HG03457 (cell line): ENCODE measurements at regions not wholly inside any gene's neighbourhood (a gene's known extent, or its start where the extent isn't known, plus 50 kb on each side); places are given as distances from the start of the nearest gene placed in this dataset.
"Not testable (repeated sequence)": the region's sequence is repeated elsewhere in the genome, so short reads cannot be mapped to it uniquely, and the experiment has no call there.

ENCODE experiments used
- ATAC-seq: cut with Tn5 transposase; IDR thresholded peaks from one replicate; pipeline ENCODE4 v1.9.1; 2021; ENCODE audit warnings: moderate number of reproducible peaks; ENCODE audit not compliant: unreplicated experiment

DNA sequence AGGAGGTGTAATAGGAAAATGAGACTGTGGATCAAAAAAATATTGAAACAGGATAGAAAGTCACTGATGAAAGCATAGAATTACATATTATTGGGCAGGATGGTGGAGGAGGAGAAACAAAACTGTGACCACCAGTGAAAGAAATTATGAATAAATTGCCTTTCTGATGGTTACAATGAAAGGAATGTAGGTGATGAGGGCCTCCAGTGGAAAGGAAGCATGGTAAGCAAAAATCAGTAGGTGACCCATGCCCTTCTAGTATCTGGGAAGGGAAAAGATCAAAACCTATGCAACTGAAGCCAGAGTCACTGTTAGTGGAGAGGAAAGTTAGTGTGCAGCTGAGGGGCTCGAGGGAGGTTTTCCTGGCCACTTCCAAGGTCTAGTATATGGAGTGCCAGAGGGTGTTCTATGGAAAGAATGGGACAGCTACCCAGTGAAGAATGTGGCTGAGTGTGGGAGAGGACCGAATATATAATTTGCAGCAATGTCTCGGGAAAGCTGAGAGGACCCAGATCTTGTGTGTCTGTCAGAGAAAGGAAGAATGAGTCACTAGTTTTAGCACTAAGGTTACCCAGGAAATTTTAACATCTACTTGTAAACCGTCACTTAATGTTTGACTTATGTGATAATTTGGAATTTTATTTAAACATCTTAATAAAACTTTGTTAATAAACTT is 146.2 kb downstream of the NFKBIZ start:
- no peak for ATAC-seq

DNA sequence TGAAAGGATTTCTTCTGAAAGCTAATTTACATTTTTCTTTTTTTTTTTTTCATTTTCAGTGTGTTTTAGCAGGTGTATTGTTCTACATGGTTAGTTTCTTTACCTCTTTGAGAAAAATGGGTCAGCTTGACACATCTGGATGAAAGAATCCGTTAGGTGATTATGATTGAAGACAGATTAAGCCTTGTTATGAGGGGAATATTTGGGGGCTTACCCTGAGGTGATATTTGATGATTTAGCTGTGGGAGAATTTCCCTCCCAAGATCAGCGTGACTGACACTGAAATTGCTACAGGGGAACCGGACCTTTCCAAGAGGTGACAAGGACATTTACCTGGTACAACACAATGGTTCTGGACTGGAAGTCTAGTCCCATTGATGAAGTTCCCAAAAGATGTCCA is 147.5 kb downstream of the NFKBIZ start:
- no peak for ATAC-seq

DNA sequence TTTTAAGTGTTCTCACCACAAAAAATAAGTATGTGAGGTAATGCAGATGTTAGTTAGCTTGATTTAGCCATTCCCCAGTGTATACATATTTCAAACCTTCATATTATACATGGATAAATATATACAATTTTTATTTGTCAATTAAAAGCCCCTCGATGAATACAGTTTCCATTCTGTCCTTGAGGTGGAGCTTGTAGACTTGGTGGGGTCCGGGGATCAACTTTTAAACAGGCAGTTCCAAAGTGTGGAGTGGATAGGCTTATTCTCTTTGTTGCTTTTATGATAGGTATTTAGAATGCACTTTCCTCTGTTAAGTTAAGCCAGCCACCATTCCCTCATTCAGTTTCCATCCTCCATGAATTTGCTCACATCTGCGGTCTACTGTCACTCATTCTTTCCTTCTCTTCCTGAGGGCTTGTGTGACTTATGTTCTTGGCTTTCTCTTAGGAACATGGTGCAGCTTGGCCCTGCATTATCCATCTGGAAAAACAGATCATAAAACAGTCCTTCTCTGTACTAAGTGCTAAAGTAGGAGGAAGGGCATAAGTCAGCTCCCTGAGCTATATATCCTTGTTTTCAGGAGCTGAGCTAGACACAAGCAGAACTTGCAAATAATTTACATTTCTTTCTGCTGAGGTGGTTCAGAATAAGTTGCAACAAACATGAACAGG is 149.1 kb downstream of the NFKBIZ start:
- ATAC-seq, result no peak

DNA sequence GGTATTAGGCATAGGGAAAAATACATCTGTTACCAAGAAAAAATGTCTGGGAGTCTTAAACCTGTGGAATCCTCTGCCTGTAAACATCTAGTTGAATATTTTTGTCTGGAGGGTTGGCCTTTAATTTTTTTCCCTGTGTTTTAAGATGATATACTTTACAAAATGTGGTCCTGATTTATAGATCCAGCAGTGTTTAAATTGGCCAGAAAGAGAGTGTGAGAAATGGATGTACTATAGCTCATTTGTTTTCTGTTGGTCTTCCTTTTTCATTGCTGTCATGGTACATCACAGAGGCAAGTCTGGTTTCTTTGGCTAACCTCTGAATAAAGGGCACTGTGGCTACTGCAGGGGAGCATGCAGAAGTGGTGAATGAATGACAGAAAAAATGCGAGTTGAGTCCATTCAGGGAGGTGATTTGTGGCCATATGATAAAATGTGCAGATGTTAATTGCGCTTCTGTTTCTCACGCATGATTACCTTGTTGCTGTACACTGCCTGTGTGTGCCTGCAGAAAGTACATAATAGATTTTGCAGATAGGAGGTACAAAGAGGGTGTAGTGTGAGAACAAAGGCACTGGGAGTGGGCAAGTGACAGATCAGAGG is 150.0 kb downstream of the NFKBIZ start:
- ATAC-seq, result no peak

DNA sequence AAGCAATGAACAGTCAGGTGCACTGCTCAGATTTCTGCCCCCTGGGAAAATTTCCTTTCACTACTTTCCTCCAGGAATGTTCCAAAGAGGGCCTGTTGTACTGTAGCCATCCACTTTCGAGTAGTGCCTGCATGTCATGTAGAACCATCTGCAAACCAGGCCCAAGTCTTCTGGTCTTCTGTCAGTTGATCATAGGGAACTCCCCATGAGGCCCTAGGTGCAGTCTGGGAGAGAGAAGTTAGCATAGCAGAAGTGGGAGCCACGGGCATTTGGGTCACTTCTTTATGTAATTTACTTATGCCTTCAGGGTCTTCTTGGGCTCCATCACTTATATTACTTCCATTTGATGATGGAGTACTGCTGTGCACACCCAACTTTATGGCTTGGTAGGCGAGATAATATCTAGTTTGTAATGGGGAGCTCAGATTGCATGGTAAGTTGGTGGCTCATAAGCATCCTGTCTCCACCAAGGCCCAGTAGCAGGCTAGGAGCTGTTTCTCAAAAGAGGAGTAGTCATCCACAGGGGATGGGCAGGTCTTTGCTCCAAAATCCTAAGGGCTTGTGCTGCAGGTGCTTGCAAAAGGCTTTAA is 151.4 kb downstream of the NFKBIZ start:
- no peak for ATAC-seq

DNA sequence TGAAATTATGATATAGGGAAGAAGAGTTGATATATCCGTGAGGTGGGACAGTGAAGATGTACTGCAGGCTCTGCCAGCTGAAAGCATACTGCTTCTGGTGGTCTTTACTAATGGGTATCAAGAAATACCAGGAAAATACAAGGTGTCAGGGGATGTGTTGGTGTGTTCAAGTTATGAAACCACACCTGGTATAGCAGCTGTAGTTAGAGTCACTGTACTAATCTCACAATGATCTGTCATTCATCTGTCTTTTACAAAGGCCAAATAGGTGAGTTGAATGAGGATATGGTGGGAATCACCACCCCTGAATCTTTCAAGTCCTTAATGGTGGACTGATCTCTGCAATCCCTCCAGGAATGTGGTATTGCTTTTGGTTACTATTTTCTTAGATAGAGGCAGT is 152.7 kb downstream of the NFKBIZ start:
- no peak for ATAC-seq

DNA sequence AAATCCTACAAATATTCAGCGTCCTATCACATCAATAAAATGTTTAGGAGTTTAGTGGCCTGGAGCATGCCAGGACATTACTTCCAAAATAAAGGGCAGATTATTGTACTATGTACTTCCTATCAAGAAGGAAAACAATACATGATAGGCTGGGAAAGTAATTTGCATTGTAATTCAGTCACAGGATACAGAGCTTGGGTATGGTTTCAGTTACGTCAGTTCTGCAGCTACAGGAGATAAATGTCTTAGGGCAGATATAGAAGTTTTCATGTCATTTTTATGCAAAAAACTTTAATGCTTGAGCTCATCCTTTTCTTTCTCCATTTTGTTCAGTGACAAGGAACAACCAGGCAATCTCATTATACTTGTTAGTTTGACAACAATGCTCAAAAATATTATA is 155.2 kb downstream of the NFKBIZ start:
- ATAC-seq, result no peak

DNA sequence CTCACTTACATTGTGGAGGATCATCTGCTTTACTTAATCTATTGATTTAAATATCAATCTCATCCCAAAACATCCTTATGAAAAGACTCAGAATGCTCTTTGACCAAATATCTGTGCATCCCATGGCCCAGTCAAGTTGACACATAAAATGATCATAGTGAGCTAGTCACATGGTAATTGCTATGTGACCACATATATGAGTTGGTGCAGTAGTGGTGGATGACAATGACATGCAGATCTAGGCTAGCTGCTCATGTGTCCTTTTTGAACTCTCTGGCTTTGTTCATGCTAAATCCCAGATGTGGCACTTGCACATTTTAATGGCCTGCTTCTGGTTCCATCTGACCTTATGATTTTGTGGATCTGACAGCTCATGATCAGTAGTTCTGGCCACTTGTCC is 156.2 kb downstream of the NFKBIZ start:
- no peak for ATAC-seq

DNA sequence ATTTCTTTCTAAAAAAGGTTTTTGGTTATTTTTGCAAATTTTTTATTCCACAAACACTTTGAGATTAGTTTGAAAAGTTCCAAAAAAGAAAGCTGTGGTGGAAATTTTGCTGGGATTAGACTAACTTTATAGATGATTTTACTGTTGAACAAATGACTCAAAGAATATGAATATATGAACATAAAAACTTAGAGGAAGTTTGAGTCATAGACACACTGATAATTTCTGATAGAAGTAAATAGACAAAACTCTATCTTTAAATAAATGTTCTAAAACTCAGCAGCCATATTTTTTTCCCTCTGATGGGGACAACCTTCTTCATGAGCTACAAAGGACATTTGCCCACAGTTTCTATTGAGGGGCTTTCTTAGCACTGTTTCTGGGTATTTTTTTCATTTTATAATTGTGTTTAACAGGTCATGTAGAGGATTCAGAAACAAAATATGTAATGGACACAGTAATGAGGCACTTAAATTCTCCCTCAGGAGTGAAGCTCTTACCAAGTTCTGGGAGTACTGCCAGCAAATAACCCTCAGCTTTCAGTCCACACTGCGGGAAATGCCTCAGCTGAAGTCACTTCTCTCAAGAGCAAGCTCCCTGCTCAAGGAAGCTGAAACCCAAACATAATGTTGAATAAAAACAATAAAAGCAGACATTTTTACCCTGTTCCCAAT is 157.6 kb downstream of the NFKBIZ start:
- no peak for ATAC-seq

DNA sequence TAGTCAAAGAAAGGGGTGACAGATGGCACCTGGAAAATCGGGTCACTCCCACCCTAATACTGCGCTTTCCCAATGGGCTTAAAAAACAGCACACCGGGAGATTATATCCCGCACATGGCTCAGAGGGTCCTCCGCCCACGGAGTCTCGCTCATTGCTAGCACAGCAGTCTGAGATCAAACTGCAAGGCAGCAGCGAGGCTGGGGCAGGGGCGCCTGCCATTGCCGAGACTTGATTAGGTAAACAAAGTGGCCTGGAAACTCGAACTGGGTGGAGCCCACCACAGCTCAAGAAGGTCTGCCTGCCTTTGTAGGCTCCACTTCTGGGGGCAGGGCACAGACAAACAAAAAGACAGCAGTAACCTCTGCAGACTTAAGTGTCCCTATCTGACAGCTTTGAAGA is 159.1 kb downstream of the NFKBIZ start:
- ATAC-seq, result not testable (repeated sequence)

DNA sequence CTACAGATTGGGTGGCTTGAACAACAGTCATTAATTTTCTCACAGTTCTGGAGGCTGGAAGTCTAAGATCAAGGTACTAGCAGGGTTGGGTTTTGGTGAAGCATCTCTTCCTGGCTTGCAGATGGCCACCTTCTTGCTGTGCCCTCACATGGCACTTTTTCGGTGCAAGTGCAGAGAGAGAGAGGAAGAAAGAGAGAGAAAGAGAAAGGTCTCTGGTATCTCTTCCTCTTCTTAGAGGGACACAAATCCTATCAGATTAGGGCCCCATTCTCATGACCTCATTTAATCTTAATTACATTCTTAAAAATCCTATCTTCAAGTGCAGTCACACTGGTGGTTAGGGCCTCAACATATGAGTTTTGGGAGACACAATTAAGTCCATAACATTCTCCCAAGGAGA is 167.1 kb downstream of the NFKBIZ start:
- no peak for ATAC-seq

DNA sequence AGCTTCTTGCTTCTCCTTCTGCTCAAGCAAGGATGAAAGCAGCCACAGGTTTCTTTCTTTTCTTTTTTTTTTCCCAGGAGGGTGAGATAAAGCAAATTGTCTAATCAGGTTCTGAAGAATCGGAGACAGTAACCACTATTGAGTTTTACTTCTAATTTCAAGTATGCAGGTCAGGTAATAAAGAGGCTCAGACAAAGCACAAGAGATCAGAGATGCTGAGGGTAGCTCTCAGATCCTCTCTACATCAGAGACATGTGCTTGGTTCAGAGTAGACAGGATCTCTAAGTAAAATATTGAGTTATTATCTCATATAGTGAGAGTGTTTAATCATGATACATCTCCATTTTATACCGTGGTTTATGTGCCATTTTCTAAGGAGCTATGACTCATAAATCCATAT is 168.5 kb downstream of the NFKBIZ start:
- no peak for ATAC-seq

DNA sequence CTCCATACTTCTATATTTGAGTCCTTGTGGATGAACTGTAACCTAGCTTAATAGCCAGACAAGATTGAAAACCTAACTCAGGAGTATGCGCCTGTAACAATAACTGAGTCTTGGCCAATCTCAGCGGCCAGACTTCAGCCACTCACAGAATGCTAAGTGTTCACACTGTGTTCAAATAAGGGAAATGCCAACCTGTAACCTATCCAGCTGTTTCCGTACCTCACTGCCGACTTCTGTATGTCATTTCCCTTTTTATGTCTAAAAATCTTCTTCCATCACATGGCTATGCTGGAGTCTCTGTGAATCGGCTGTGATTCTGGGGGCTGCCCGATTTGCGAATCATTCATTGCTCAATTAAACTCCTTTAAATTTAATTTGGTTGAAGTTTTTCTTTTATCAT is 169.2 kb downstream of the NFKBIZ start:
- ATAC-seq, result no peak

DNA sequence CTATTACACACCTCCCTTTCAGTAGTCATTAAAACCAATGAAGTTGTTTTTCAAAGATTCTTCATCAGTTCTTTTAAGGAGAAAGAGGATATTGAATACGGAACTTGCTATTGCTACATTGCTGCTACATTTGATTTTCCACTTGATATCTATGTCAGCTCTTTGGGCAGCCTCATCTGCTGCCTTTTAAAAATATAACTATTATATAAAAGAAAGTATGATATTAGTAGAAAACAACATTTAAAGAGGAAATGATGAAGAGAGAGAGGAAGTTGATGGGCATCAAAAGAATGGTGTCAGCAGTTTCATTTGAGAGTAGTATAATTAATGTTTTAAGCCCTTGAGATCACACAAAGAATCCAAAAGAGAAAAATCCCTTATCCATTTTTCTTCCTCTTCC is 171.4 kb downstream of the NFKBIZ start:
- no peak for ATAC-seq

DNA sequence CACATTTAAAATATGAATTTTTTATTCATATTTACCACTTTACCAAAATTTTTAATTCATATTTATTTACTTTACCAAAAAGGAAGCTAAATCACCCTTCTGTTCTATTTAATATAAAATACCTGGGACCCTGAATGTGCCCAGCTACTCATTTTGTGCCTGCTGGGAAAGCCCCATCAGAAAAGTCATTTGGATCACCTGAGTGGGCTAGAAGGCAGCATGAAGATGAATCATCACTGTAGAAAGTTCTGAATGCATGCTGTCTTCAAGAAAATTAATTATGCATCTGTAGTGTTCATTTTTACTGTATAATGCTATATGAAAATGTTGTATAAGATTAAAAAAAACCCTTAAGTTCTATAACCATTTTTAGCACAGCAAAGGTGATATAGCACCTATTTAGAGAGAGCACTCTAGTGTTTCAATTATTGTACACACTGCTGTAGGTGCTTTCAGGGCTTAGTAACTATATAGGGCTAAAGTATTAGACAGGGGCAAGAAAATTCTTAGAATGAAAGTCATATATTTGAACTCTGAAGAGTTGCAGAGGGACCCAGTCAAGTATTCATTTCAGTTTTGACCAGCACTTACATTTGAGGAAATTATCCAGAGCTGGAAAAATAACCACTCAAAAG is 175.1 kb downstream of the NFKBIZ start:
- no peak for ATAC-seq

DNA sequence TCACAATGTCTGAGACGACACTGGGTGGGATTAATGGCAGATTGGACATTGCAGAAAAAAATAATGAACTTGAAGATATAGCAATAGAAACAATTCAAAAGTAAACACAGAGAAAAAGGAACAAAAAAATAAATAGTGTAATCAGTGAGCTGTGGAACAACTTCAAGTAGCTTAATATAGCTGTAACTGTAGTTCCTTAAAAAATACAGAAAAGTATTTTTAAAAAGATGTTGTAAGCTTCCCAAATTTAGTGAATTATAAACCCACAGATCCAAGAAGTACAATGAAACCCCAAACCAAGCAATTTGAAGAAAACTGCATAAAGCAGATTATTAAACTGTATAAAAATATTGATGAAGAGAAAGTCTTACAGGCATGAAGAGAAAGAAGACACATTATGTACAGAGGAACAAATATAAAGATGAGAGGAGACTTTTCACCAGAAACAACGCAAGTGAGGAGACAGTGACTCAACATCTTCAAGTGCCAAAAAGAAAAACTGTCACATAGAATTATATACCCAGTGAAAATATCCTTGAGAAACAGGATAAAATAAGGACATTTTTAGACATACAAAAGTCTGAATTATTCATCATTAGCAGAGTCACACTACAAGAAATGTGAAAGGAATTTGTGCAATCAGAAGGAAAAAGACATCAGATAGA is 176.4 kb downstream of the NFKBIZ start:
- no peak for ATAC-seq

DNA sequence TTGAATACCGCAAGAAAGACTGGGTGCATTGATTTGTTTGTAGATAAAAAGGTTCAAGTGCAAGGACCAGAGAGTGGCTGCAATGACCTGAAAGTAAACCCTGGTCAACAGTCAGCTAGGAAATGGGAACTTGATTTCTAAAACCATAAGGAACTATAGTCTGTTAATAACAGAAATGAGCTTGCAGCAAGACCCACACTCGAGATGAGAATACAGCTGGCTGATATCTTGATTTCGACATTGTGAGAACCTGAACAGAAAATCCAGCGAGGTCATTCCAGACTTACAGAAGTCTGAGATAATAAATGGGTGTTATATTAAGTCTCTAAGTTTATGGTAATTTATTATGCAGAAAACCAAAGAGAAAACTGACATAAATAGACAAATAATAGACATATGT is 177.3 kb downstream of the NFKBIZ start:
- no peak for ATAC-seq

DNA sequence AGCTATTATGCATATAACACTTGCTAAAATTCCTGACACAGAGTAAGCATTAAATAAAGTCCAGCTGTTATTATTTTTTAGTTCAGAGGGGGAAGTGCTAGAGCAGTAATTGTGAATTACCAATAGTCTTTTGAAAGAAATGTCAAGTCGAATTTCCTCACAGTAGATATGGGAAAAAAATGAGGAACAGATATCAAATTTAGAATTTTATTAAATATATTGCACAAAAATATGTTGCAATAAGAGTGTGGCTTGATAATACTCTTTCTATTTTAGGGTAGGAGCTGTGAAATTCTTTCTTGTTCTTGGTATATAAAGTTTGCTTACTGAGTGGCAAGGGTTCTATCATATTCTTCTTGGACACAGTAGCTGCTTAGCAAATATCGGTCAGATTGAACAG is 181.3 kb downstream of the NFKBIZ start:
- ATAC-seq, result no peak

DNA sequence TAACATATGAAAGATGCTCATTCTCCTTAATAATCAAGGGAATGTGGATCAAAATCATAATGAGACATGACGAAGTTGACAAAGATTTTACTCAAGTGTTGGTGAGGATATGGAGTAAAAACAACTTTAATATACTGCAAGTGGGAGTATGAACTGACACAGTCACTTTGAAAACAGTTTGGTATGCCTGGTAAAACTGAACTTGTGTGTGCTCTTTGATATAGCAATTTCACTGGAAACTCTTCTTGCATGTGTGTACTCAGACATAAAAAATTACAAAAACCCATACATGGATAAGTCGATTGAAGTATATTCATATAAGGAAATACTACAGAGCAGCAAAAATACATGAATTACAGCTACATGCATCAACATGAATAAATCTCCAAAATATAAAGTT is 182.5 kb downstream of the NFKBIZ start:
- no peak for ATAC-seq

DNA sequence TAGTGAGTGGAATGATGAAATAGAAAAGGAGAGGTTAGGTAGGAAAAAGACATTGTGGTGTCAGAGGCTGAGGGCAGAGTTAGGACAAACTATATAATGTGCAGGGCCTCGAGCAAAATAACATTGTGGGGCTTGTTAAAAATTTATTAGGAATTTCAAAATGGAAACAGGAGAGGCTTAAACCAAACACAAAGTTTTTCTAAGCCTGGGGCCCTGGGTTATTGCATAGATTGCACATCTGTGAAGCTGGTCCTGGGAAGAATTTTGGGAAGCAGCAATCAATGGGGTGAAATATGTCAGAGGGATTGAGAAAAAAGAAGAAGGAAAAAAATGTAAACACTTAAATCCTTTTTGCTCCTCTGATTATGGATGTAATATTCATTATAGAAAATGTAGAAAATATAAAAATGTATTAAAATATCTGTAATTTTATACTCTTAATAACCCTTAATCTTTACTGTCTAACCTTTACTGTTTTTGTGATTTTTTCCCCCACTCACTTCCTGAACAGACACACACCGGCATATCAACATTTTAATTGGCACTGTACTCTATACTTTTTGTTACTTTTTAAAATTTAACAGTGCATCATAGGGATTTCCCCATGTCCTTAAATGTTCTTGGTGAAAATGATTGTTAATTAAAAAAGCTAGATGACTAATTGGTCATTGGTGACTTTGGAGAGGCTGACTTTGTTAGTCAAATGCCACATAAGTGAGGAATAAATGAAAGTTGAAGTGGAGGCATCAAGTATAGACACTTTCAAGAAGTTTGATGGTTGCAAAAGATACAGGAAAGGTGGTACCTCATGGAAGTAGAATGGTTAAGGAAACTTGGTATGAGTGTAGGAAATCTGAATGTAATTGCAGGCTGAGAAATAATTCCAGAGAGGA is 183.4 kb downstream of the NFKBIZ start:
- no peak for ATAC-seq
